ENCODE measurements at regions not wholly inside any gene's neighbourhood (a gene's known extent, or its start where the extent isn't known, plus 50 kb on each side); places are given as distances from the start of the nearest gene placed in this dataset.

DNA sequence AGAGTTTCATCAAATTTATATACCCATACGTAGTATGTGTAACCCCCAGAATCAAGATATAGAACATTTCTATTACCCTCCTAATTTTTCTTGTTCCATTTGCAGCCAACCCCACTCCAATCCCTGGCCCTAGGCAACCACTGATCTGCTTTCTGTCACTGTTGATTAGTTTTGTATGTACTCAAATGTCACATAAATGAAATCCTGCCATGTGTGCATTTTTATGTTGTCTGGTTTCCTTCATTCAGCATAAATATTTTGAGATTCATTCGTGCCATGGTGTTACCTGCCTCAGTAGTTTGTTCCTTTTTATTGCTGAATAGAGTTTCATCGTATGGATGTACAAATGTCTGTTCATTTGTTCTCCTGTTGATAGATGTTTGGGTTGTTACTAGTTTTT is 126.3 kb downstream of the MID1IP1 start:
- no peaks in the 10 kb centered on the region for H3K36me3 Mint-ChIP-seq (ENCODE audit: low read depth)
- H3K9me3 Mint-ChIP-seq, result no peaks in the 10 kb centered on the region
- H3K4me1 Mint-ChIP-seq (ENCODE audit: low read depth), result peaks cover 12% of the 10 kb centered on the region
- H3K27ac Mint-ChIP-seq, result no peak overlapping the region
- peaks cover 4% of the 10 kb centered on the region for H3K27me3 Mint-ChIP-seq (ENCODE audit: insufficient read depth)
- TF ChIP-seq, protein P1, sequence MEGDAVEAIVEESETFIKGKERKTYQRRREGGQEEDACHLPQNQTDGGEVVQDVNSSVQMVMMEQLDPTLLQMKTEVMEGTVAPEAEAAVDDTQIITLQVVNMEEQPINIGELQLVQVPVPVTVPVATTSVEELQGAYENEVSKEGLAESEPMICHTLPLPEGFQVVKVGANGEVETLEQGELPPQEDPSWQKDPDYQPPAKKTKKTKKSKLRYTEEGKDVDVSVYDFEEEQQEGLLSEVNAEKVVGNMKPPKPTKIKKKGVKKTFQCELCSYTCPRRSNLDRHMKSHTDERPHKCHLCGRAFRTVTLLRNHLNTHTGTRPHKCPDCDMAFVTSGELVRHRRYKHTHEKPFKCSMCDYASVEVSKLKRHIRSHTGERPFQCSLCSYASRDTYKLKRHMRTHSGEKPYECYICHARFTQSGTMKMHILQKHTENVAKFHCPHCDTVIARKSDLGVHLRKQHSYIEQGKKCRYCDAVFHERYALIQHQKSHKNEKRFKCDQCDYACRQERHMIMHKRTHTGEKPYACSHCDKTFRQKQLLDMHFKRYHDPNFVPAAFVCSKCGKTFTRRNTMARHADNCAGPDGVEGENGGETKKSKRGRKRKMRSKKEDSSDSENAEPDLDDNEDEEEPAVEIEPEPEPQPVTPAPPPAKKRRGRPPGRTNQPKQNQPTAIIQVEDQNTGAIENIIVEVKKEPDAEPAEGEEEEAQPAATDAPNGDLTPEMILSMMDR (IDR thresholded peaks at IDR 0.05), result no peak
- DNase-seq, result no peak
- H3K4me3 Mint-ChIP-seq, result no peak overlapping the region

DNA sequence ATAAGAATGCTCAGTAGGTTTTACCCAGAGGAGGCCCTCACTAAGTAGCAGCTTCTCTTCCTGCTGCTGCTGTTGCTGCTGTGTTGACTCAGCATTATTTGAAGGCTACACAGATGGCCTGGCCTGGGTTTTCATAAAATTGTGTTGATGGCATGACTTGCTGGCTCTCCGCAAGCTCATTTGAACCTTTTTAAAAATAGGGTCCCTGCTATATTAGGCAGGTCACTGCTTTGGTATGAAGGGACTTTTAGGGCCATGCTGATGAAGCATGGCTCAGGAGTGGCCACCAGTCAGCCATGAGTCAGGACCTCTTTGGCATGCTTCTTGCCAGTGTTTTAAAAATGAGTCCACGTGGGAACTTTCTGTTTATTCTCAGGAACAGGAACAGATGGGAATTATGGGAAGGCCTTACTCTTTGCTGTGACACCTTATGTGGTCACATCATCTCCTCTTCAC is 128.7 kb downstream of the MID1IP1 start:
- peaks cover 4% of the 10 kb centered on the region for H3K27me3 Mint-ChIP-seq (ENCODE audit: insufficient read depth)
- H3K4me3 Mint-ChIP-seq, result no peak overlapping the region

DNA sequence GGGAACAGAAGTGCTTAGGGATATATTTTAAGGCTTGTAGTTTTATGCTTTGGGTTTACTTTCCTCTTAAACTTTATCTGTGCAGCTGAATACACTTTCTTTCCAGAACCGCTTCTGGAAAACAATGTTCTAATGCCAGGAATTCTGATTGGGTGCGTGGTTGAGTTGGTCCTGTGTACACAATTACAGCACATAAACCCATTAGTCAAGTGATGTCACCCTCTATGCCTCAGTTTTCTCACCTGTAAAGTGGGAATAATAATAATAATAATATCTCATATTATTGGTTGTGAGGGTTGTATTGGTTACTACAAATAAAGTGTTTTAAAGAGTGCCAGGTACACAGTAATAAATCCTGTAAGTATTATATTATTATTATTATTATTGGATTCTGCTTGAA is 129.2 kb downstream of the MID1IP1 start:
- H3K27ac Mint-ChIP-seq, result peak overlapping the region; percentile 81
- no peaks in the 10 kb centered on the region for H3K36me3 Mint-ChIP-seq (ENCODE audit: low read depth)
- peaks cover 12% of the 10 kb centered on the region for H3K4me1 Mint-ChIP-seq (ENCODE audit: low read depth)
- H3K9me3 Mint-ChIP-seq, result no peaks in the 10 kb centered on the region
- H3K27me3 Mint-ChIP-seq (ENCODE audit: insufficient read depth), result peaks cover 4% of the 10 kb centered on the region
- TF ChIP-seq, protein P1 (IDR thresholded peaks at IDR 0.05), result no peak
- H3K4me3 Mint-ChIP-seq, result no peak overlapping the region
- no peak for DNase-seq

More for the DNA sequence above, 128.7 kb downstream of the MID1IP1 start:
- H3K36me3 Mint-ChIP-seq (ENCODE audit: low read depth), result no peaks in the 10 kb centered on the region
- DNase-seq, result peak; percentile 82
- no peaks in the 10 kb centered on the region for H3K9me3 Mint-ChIP-seq
- TF ChIP-seq, protein P1 (IDR thresholded peaks at IDR 0.05), result no peak
- peaks cover 12% of the 10 kb centered on the region for H3K4me1 Mint-ChIP-seq (ENCODE audit: low read depth)
- peak overlapping the region; percentile 81 for H3K27ac Mint-ChIP-seq

DNA sequence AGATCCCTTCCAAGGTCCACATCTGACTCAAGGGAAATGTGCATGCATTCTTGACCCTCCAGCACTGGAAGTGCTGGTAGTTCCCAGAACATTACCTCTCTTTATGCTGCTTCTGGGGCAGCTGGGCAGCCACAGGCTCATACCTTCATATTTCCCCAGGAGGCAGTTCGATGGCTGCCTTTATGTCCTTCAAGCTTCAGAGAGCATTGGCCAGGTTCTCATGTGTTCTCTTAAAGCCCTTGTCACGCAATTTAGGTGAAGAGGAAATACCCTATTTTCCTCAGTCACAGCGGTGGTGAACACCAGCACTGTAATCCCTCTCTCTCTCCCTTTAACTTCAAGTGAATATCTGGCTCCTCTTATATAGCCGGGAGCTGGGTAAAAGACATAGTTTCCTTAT is 134.3 kb downstream of the MID1IP1 start:
- H3K4me3 Mint-ChIP-seq, result no peak overlapping the region
- no peak overlapping the region for H3K27ac Mint-ChIP-seq
- H3K36me3 Mint-ChIP-seq (ENCODE audit: low read depth), result no peaks in the 10 kb centered on the region
- H3K9me3 Mint-ChIP-seq, result no peaks in the 10 kb centered on the region
- H3K27me3 Mint-ChIP-seq (ENCODE audit: insufficient read depth), result no peaks in the 10 kb centered on the region
- TF ChIP-seq, protein P1 (IDR thresholded peaks at IDR 0.05), result no peak
- no peak for DNase-seq
- H3K4me1 Mint-ChIP-seq (ENCODE audit: low read depth), result no peaks in the 10 kb centered on the region

DNA sequence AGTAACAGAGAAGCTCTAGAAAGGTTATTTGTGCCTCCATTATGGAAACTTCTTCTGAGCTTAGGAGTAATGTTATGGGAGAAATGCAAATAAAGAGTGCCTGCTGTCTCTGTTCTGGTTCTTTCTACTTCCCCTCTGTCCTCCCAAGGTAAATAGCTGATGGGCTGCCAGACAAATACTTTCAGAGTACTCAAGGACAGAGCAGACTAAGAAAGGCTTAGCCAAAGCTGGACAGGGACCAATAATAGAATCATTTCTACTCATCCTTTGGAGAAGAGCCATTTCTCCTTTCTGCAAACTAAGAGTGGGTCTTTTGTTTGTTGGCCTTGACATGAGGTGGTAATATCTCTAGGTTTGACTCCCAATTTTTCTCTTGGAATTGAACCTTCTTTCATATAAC is 136.1 kb downstream of the MID1IP1 start:
- Mint-ChIP-seq H3K4me1 (ENCODE audit: low read depth) (no peaks in the 10 kb centered on the region; the same call in 1 of the 2 replicates), H3K9me3 (no peaks in the 10 kb centered on the region), H3K27me3 (ENCODE audit: insufficient read depth) (no peaks in the 10 kb centered on the region), H3K4me3 (no peak overlapping the region), H3K36me3 (ENCODE audit: low read depth) (no peaks in the 10 kb centered on the region), H3K27ac (no peak overlapping the region)
- TF ChIP-seq, protein P1 (IDR thresholded peaks at IDR 0.05), result no peak
- no peak for DNase-seq

DNA sequence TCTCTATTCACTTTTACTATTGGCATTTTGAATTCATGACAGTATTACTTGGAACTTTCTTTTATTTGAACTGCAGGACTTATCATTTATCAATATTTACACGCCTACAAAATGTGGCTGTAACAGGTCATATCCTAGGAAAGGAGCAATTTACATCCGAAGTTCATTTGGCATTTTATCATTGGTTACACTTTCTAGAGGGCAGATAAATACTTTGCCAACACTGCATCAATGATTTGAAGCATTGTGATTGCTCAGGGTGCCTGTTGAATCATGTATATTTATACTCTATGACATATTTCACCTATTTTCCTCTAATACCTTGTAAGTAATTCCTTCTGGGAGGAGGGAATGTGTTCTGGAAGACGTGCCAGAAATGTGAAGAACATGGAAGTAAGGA is 136.7 kb downstream of the MID1IP1 start:
- no peak for DNase-seq
- Mint-ChIP-seq H3K27ac (no peak overlapping the region), H3K36me3 (ENCODE audit: low read depth) (no peaks in the 10 kb centered on the region), H3K4me1 (ENCODE audit: low read depth) (no peaks in the 10 kb centered on the region; the same call in 1 of the 2 replicates), H3K9me3 (no peaks in the 10 kb centered on the region), H3K4me3 (no peak overlapping the region), H3K27me3 (ENCODE audit: insufficient read depth) (no peaks in the 10 kb centered on the region)
- TF ChIP-seq, protein P1 (IDR thresholded peaks at IDR 0.05), result no peak

Data from HFFc6 (cell line).